Stromal cell of bone marrow (primary cell): ENCODE measurements at regions not wholly inside any gene's neighbourhood (a gene's known extent, or its start where the extent isn't known, plus 50 kb on each side); places are given as distances from the start of the nearest gene placed in this dataset.

ENCODE experiments used
- DNase-seq: peaks from one replicate; pipeline ENCODE4 v3.0.0-alpha.2; 2012; ENCODE audit warnings: low read depth

- DNase-seq = no peak
Measured at GRCh38 chr16:86320237-86320595, 190.1 kb upstream of the FOXF1 start.

GRCh38 chr16:86321491-86321890 lies 188.8 kb upstream of the FOXF1 start:
- DNase-seq = no peak

- no peak for DNase-seq
Measured at GRCh38 chr16:86322283-86322682, 188.0 kb upstream of the FOXF1 start.

- DNase-seq = no peak
Measured at GRCh38 chr16:86322806-86323205, 187.5 kb upstream of the FOXF1 start.

GRCh38 chr16:86324320-86324719 lies 186.0 kb upstream of the FOXF1 start:
- DNase-seq = no peak

- no peak for DNase-seq
Measured at GRCh38 chr16:86325360-86325759, 185.0 kb upstream of the FOXF1 start.

- DNase-seq = no peak
Measured at GRCh38 chr16:86325895-86326294, 184.4 kb upstream of the FOXF1 start.

- DNase-seq = no peak
Measured at GRCh38 chr16:86327321-86327720, 183.0 kb upstream of the FOXF1 start.

GRCh38 chr16:86330906-86331305 lies 179.4 kb upstream of the FOXF1 start:
- no peak for DNase-seq

- no peak for DNase-seq
Measured at GRCh38 chr16:86334079-86334635, 176.2 kb upstream of the FOXF1 start.

- no peak for DNase-seq
Measured at GRCh38 chr16:86335266-86336172, 174.8 kb upstream of the FOXF1 start.

- no peak for DNase-seq
Measured at GRCh38 chr16:86337138-86337537, 173.2 kb upstream of the FOXF1 start.

GRCh38 chr16:86337581-86338402 lies 172.5 kb upstream of the FOXF1 start:
- DNase-seq = no peak

- DNase-seq = no peak
Measured at GRCh38 chr16:86338403-86339115, 171.8 kb upstream of the FOXF1 start.

GRCh38 chr16:86342161-86342834 lies 168.0 kb upstream of the FOXF1 start:
- DNase-seq = no peak

GRCh38 chr16:86343027-86343795 lies 167.1 kb upstream of the FOXF1 start:
- DNase-seq = no peak

- DNase-seq = no peak
Measured at GRCh38 chr16:86343796-86344585, 166.3 kb upstream of the FOXF1 start.

- DNase-seq = no peak
Measured at GRCh38 chr16:86344586-86344871, 165.8 kb upstream of the FOXF1 start.

GRCh38 chr16:86344881-86345280 lies 165.4 kb upstream of the FOXF1 start:
- DNase-seq = no peak

GRCh38 chr16:86345516-86345915 lies 164.8 kb upstream of the FOXF1 start:
- no peak for DNase-seq
